Heart left ventricle (tissue), 16 donors: ENCODE measurements at regions not wholly inside any gene's neighbourhood (a gene's known extent, or its start where the extent isn't known, plus 50 kb on each side); places are given as distances from the start of the nearest gene placed in this dataset.

ENCODE experiments used
- ATAC-seq, 4 donors: fragments of 200-7000 bp; cut with Tn5 transposase; one replicate each; pipeline ENCODE4 v1.9.1; 2020 to 2022; ENCODE audit warnings: moderate library complexity in 4 of 4, mild to moderate bottlenecking in 3 of 4, moderate number of reproducible peaks in 1 of 4
- DNase-seq, 5 donors: peaks; one replicate each; pipeline ENCODE4 v3.0.0-alpha.2; 2020
- H3K27ac ChIP-seq, 12 donors: fragments of 200-600 bp; sonication (generic) in 4 of 12; one replicate each; pipeline versions ENCODE4 v1.5.0 to v1.8.0; 2016 to 2022; ENCODE audit warnings: mild to moderate bottlenecking in 2 of 12
- H3K27me3 ChIP-seq, 9 donors: fragments of 200-600 bp; sonication (generic) in 2 of 9; one replicate each; pipeline versions ENCODE4 v1.5.1 to v1.8.0; 2016 to 2022; ENCODE audit warnings: mild to moderate bottlenecking in 3 of 9
- H3K36me3 ChIP-seq, 9 donors: fragments of 200-600 bp; sonication (generic) in 2 of 9; one replicate each; pipeline versions ENCODE4 v1.5.0 to v1.8.0; 2018 to 2022; ENCODE audit warnings: mild to moderate bottlenecking in 2 of 9
- H3K4me1 ChIP-seq, 12 donors: fragments of 200-600 bp; sonication (generic) in 4 of 12; one replicate each; pipeline versions ENCODE4 v1.5.0 to v1.8.0; 2016 to 2022; ENCODE audit warnings: mild to moderate bottlenecking in 3 of 12
- H3K4me3 ChIP-seq, 12 donors: fragments of 200-600 bp; sonication (generic) in 4 of 12; one replicate each; pipeline versions ENCODE4 v1.5.0 to v1.8.0; 2017 to 2022; ENCODE audit warnings: mild to moderate bottlenecking in 9 of 12, moderate library complexity in 4 of 12
- H3K9me3 ChIP-seq, 12 donors: fragments of 200-600 bp; sonication (generic) in 4 of 12; one replicate each; pipeline versions ENCODE4 v1.5.0 to v1.8.0; 2016 to 2022; ENCODE audit warnings: mild to moderate bottlenecking in 1 of 12
- POLR2A ChIP-seq, 2 donors: fragments of 450-650 bp; IDR thresholded peaks; one replicate each; pipeline ENCODE4 v1.6.1; 2017; ENCODE audit warnings: antibody characterized with exemption in 2 of 2, mild to moderate bottlenecking in 2 of 2, moderate library complexity in 2 of 2
- WGBS, 4 donors: extraction: QIAGEN DNeasy Blood & Tissue Kit in 2 of 4; methylation state at CpG; one replicate each; pipeline versions ENCODE4 v1.1.5 to v1.1.7; 2013 to 2018; 5-methylcytosine and 5-hydroxymethylcytosine counted together
- intact Hi-C, 10 donors: fragments of 100-400 bp; cut with DNase I; formaldehyde crosslinking; loops; one replicate each; pipeline versions ENCODE4 v1.11.1 to v1.14.2; 2022
- TF ChIP-seq, protein P1 (sequence below), 12 donors: fragments of 200-600 bp; sonication (generic) in 4 of 12; IDR thresholded peaks; one replicate each; pipeline versions ENCODE4 v1.5.0 to v1.8.0; 2018 to 2022; ENCODE audit warnings: antibody characterized with exemption in 12 of 12, mild to moderate bottlenecking in 5 of 12
- donor health status: ischemic (EF 13 %, LVEDD 7.1; RV severe dilation, severe dysfunction).
- donor health status: healthy with polysubstance abuse.
- donor health status: DM: no; HTN: yes; CAD: no.
- donor health status: DM: no; HTN: no; CAD: no.
- donor health status: ischemic (EF 25% LVEDD 6.9; RV normal size, moderate dysfunction).
- donor health status: ischemic (EF 25% LVEDD 5.7; RV mildly dilated, moderate dysfunction).
- donor health status: healthy.
- donor health status: DM: yes; HTN: yes; CAD: no.
- donor health status: ischemic (EF 35%, LVEDD 5.7; RV mildly dilated, moderate dysfunction).
- donor health status: nonischemic (EF 11% LVEDD 7.7; RV severe dilation, severe dysfunction).
- donor health status: DM: yes; HTN: yes; CAD: no.
- donor health status: PGD.
- donor health status: ischemic (EF 29% LVEDD 5.4; RV normal size, mild dysfunction).
- donor health status: nonischemic (EF 23%, LVEDD 6.1; RV moderate dilation, normal function).

DNA sequence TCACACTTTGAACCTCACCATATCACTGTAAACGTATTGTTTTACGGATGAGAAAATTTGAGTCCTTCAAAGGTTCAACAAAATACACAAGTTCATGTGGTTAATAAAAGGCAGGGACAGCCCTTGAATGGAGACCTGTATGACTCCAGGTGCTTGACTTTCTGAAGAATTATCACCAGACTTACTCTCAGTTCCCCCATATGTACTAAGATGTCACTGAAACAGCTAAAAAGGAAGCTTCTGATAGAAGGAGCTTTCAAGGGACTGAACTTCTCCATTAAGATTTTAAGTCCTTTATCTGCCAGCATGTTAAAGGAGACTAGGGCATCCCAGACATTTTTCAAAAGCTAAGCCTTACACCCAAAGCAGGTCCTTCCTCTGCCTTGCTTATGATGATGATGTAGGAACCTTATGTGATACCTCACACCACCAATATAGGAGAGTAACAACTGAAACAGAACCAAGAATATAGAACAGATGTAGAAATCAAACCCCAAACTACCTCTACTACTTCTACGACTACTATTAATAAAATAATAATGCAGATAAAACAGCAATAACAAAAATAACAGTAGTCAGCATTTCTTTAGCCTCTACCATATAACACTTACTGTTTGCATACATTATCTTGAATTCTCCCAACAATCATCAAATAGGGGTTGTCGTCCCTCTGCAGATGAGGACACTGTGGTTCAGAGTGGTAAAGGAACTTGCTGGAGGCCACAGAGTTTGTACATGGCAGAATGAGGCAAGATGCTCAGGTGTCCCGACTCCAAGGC, 273.9 kb downstream of the ELAVL2 start:
- DNase-seq (no peak), ATAC-seq (no peak)
- no peak overlapping the region for H3K27ac ChIP-seq
- H3K4me1 ChIP-seq, result no peaks in the 10 kb centered on the region
- no peaks in the 10 kb centered on the region for H3K9me3 ChIP-seq
- TF ChIP-seq, protein P1, sequence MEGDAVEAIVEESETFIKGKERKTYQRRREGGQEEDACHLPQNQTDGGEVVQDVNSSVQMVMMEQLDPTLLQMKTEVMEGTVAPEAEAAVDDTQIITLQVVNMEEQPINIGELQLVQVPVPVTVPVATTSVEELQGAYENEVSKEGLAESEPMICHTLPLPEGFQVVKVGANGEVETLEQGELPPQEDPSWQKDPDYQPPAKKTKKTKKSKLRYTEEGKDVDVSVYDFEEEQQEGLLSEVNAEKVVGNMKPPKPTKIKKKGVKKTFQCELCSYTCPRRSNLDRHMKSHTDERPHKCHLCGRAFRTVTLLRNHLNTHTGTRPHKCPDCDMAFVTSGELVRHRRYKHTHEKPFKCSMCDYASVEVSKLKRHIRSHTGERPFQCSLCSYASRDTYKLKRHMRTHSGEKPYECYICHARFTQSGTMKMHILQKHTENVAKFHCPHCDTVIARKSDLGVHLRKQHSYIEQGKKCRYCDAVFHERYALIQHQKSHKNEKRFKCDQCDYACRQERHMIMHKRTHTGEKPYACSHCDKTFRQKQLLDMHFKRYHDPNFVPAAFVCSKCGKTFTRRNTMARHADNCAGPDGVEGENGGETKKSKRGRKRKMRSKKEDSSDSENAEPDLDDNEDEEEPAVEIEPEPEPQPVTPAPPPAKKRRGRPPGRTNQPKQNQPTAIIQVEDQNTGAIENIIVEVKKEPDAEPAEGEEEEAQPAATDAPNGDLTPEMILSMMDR (IDR thresholded peaks at IDR 0.05), result no peak
- TF ChIP-seq POLR2A (IDR thresholded peaks at IDR 0.05), result no peak
- H3K36me3 ChIP-seq, result no peaks in the 10 kb centered on the region
- H3K27me3 ChIP-seq, result no peaks in the 10 kb centered on the region
- WGBS, 4 donors, result 90 to 93% (median 92%) methylated on average over 5 of the region's 5 CpGs
- intact Hi-C loops, result loop anchor here in 1 of 10 donors (10.0 kb wide), 1 partner anchor 63 kb away; no protein-coding TSS in a partner anchor
- H3K4me3 ChIP-seq, result no peak overlapping the region

DNA sequence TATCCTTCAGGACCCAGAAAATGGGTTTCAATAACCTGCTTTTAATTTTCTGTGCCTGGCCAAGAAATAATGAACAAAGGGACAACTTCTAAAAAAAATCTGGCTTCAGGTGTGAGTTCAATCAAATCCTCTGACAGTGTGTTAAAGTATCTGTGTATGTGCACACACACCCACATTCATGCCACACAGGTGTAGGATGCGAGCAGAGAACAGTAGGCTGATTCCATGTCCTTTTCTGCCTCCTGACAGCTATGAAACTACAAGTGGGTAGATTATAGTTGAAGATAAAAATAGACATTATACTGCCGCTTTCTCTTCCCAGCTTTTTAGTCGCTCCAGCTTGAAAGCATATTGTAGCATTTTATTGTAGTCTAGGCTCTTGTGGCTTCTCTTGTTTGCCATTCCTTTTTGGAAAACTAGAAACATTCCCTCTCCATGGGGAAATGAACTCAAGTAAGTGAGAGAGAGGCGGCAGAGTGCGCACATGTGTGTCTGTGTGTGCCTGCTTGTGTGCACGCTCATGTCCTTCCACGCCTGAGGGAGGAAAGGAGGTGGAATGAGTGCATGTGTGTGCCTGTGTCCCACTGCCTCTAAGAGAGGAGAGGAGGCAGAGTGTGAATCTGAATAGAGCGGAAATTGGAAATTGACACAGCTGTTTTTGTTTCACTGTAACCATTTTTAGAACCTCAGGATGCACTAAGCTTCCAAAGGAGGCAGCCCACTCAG, 273.0 kb downstream of the ELAVL2 start:
- Histone ChIP-seq H3K4me3 (no peak overlapping the region), H3K36me3 (no peaks in the 10 kb centered on the region), H3K27ac (no peak overlapping the region), H3K27me3 (no peaks in the 10 kb centered on the region), H3K9me3 (peaks cover 0 to under 1% (median 0%) of the 10 kb centered on the region in 12 donors), H3K4me1 (no peaks in the 10 kb centered on the region)
- no peak for DNase-seq
- no peak for ATAC-seq
- 73 to 77% (median 75%) methylated on average over 8 of the region's 8 CpGs for WGBS, 4 donors
- intact Hi-C loops, result loop anchor here in 1 of 10 donors (10.0 kb wide), 1 partner anchor 62 kb away; no protein-coding TSS in a partner anchor
- TF ChIP-seq, protein P1 (IDR thresholded peaks at IDR 0.05), result no peak
- no peak for TF ChIP-seq POLR2A (IDR thresholded peaks at IDR 0.05)

- H3K4me3 ChIP-seq, result no peak overlapping the region
- 91 to 98% (median 95%) methylated on average over 1 of the region's 1 CpG for WGBS, 4 donors
- peaks cover 0 to 7% (median 0%) of the 10 kb centered on the region in 12 donors for H3K9me3 ChIP-seq
- DNase-seq (no peak), ATAC-seq (no peak)
- intact Hi-C loops, result loop anchor here in 1 of 10 donors (10.0 kb wide), 1 partner anchor 60 kb away; no protein-coding TSS in a partner anchor
- no peaks in the 10 kb centered on the region for H3K27me3 ChIP-seq
- no peaks in the 10 kb centered on the region for H3K4me1 ChIP-seq
- H3K36me3 ChIP-seq, result no peaks in the 10 kb centered on the region
- H3K27ac ChIP-seq, result no peak overlapping the region
- no peak for TF ChIP-seq POLR2A (IDR thresholded peaks at IDR 0.05)
- TF ChIP-seq, protein P1 (IDR thresholded peaks at IDR 0.05), result no peak
Observed at GRCh38 chr9:23554686-23555085, 271.4 kb downstream of the ELAVL2 start.

DNA sequence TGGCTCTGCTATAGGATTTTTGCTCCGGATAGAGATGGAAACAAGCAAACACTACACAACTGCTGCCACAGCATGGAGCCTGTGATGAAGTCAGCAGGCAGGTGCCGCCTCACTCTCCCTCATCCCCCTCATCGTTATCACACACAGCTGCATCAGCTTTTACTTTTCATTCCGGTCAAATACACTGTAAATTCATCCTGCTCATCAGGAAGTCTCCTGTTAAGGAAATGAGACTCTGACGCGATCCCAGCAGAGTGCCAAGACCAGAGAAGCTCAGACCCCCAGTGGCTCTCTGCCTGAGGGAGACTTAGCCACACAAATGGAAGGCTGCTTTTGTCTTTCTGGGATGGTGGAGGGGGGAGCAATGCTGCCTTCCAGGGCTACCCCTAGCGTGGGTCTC, 270.2 kb downstream of the ELAVL2 start:
- Histone ChIP-seq H3K9me3 (peaks cover 0 to 7% (median 0%) of the 10 kb centered on the region in 12 donors), H3K27ac (no peak overlapping the region), H3K36me3 (no peaks in the 10 kb centered on the region), H3K4me1 (no peaks in the 10 kb centered on the region), H3K4me3 (no peak overlapping the region), H3K27me3 (no peaks in the 10 kb centered on the region)
- ATAC-seq (no peak), DNase-seq (no peak)
- TF ChIP-seq POLR2A (IDR thresholded peaks at IDR 0.05), result no peak
- TF ChIP-seq, protein P1 (IDR thresholded peaks at IDR 0.05), result no peak
- WGBS, 4 donors, result 27 to 32% (median 28%) methylated on average over 7 of the region's 7 CpGs
- intact Hi-C loops, result loop anchor here in 1 of 10 donors (10.0 kb wide), 1 partner anchor 59 kb away; no protein-coding TSS in a partner anchor
